HG02798 (cell line): ENCODE measurements at regions not wholly inside any gene's neighbourhood (a gene's known extent, or its start where the extent isn't known, plus 50 kb on each side); places are given as distances from the start of the nearest gene placed in this dataset.

Experiments used
- ATAC-seq: cut with Tn5 transposase; IDR thresholded peaks from one replicate; pipeline ENCODE4 v1.9.1; 2021; ENCODE audit warnings: mild to moderate bottlenecking; ENCODE audit not compliant: unreplicated experiment, poor library complexity

DNA sequence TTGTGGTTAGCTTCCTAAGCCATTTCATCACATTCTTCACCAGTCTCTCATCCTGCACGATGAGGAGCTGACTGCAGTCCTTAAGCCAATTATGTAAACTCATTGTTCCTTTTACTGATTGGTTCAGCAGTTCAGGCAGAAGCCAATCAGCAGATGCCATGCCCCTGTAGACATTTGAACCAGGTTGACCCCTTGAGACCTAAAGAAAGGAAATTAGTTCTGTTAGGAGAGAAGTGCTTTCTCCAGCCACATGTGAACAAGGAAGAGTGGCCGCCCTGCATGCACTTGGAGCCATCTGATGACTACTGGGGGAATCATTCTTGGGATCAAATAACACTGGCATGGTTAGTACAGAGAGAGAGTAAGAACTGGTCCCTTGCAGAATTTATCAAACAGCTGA is 535.2 kb upstream of the ID4 start:
- ATAC-seq = no peak

DNA sequence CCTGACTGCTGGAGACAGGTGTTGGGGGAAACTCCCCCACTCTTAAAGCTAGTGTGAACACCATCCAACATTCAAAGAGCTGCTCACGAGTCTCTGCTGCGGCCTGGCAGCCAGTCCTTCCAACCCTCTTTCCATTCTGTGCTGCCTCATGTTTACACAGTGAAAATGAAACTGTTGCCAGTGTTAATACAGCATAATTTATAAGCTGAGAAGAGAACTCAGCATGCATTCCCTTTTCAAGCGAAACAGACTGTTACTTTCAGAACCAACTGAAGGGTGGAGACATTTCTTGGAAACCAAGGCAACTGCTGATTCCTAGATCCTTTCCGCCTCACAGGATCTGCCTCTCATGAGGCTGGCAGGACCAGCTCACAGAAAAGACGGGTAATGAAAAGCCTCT is 533.8 kb upstream of the ID4 start:
- no peak for ATAC-seq

DNA sequence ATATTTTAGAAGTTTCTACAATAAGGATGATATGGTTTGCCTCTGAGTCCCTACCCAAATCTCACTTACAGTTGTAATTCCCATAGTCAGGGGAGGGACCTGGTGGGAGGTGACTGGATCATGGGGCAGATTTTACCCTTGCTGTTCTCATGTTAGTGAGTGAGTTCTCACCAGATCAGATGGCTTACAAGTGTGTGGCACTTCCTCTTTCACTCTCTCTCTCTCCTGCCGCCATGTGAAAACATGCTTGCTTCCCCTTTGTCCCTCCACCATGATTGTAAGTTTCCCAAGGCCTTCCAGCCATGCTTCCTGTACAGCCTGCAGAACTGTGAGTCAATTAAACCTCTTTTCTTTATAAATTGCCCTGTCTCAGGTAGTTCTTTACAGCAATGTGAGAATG is 527.5 kb upstream of the ID4 start:
- ATAC-seq = no peak

DNA sequence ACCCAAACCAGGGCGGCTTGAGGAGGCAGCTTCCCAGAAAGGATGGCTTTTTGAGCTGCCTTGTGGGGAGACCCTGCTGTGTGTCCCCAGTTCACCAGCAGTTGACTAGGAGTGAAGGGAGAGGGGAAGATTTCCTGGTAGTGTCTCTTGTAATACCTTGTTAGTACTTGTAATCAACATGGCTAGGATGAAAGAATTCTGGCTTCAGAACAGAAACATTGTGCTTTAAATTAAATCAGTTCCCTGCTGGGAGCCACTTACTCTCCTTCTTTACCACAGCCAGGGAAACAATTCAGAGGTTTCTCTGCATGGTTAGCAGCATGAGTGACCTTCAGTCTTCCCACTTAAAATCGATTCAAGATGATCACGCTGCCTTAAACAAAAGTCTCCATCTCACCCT is 525.4 kb upstream of the ID4 start:
- ATAC-seq = no peak

DNA sequence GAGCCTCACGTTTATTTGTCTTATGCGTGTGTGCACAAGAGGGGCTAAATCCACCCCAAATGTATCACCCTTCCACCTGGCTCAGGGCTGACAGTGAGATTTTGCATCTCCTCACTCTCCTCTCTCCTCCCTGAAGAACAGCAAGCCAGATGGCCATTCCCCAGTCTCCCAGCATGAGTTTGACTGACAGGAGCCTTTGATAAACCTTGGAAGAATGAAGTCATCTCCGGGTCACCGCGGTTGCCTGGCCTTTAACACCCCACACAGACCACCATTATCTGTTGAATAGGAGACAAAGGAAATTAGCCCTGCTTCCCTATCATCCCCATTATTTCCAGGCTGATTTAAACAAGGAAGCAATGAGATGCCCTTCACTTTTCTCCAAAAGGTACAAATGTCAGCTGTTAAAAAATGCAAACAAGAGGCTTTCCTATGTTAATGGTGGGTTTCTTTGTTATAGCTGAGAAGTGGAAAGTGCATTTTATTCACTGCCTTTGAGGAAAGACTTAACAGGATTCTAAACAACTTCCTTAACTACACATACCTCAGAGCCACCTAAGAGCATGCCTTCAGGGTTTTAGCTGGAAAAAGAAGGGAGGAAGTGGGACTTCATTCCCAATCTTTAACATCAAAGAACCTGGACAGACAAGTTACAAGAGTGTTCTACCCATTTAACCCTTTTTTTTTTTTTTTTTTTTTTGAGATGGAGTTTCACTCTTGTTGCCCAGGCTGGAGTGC is 524.8 kb upstream of the ID4 start:
- no peak for ATAC-seq

DNA sequence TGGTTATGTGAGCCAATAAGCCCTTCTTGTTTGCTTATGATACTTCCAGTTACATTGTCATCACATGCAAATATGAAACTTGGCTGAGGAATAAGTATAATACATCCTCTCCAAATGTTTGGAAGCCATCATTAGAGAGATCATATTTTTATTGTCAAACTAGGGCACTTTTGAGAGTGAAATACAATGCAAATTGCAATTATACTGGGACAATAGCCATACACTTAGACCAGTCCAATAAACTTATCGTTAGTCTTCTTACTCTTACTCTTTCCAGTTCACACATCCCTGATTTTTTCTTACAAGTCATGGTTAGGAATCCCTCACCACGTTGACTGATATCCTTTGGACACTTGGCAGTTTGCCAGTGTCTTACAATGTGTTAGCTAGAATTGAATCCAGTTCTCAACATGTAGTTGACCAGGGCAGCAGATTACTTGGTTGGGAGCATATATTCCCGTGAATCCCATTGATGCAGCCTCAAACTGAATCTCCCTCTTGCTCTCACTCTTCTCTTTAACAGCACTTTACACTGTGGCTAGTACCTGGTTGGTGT is 519.7 kb upstream of the ID4 start:
- ATAC-seq = no peak

DNA sequence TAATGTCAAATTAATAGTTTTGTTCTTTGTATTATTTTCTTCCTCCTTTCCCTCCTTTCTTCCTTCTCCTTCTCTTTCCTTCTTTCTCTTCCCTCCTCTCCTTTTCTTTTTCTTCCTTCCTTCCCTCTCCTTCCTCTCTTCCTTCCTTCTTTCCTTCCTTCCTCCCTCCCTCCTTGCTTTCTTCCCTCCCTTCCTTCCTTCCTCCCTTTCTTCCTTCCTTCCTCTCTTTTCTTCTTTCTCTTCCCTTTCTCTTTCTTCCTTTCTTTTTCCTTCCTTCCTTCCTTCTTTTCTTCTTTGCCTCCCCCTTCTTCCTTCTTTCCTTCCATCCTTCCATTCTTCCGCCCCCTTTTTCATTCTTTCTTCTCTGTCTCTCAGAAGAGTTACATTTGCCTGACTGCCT is 518.2 kb upstream of the ID4 start:
- no peak for ATAC-seq

DNA sequence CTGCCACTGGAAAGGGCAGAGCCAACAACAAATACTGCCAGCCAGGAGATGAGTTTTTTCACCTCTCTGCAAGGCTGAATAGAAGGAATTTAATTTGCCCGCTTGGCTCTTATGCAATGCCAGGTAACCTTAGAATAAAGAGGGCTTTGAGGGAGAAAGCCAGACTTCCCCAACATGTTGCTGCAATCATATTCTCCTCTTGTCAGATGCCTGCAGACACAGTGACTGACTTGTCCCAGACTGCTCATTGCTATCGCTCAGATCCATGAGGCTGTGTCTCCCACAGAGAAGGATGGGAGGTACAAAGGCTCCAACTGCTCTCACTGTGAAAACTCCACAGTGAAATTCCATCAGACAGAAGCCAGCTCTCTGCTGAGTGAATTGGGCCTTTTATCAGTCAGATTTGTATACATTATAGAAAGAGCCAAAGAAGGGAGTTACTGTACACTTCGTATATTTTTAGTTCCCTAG is 517.0 kb upstream of the ID4 start:
- ATAC-seq = no peak

DNA sequence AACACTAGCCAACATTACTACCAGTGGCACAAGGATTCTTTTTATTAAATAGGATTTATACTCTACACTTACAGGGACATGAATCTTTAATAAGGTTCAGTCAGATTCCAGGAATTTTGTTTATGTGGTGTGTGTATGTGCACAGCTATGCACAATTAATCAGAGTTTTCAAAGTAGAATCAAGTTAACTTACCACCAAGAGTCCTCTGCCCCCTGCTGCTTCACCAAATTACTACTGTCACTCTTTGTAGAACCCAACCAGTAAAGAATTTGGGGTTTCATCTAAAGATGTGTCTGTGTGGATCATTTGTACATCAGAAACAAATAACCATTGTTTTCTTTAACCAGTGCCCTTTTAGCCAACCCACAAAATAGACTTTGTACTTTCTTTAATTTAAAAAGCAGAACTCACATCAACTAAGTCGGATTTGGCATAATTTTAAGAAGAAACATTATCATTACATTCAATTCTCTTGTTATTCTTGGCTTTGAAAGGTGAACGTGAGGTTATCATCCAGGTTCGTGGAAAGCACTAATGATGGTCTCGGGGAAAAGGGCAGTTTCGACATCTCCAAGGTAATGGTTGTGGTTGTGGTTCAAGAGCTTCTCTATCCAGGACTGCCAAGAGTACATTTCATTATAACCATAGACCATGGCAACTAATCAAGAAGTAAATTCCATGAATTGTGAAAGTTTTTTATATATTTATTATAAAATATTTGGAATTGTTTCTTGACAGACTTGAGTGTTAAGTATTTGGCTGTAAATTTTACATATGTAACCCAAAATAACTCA is 514.3 kb upstream of the ID4 start:
- no peak for ATAC-seq

DNA sequence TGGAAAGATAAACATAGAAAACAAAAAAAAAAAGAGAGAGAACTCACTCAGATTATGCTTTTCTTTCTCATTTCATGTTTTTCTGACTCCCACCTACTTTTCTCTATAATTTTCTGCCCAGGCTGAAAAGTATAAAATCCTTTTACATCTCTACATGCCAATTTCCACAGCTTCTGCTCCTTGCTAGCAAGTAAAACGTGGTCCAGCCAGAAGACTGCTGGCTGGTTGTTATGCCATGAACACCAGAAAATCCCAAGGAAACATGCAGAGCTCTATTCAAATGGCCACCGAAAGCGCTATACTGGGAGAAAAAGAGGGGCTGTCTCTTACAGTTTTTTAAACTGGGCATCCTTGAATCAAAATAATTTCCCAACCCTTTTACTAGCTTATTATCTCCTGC is 512.8 kb upstream of the ID4 start:
- ATAC-seq = no peak

DNA sequence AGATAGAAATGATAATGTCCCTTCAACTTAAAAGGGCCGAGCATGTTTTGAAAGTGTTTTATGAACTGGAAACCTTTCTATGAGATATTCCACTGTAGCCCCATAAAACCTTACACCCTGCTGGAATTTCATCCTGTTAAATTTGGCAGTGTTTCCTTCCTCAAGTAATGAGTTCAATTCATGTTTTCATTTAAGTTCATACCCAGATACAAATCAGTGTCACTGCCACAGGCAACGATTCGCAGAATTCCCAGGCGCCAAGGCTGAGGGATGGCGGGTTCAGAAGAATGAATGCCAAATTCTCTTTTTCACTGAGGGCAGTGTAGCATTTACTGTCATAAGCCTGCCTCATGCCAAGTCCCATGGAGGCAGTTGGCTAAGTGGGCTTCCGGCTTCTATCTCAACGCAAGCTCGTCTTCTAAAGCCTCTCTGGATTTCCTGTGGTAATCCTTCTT is 511.8 kb upstream of the ID4 start:
- no peak for ATAC-seq

DNA sequence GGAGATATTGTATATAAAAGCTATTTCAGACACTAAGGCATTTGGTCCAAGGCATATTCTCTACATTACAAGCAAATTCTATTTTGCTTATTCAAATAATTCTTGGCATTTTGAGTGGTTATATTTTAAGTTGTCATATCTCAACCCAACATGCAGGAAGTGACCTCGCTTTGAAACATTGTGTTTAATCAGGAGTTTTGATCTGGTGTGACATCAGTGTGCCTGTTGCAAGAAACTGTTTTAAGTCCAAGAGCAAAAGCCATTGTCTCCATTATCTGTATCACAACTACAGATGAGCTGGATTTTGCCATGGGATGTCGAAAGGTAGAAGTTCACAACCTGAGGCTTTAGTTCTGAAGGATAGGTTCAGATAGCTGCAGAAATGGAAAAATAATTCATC is 509.9 kb upstream of the ID4 start:
- no peak for ATAC-seq

DNA sequence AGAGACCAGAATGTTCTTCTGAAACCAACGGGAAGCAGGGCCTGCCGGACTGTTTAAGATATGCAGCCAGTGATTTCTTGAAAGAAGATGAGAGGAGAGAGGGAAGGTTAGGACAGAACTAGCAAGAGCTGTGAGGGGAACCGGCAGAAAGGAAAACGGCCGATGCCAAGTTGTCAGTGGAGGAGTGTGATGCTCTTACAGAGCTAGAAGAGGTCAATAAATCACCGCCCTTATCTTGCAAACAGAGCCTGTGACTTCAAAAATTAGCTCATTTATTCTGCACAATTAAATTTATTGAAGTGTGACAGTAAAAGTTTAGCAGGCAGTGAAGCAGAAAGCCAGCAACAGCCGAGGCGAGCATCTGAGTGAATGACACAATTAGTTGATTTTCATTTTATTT is 509.5 kb upstream of the ID4 start:
- no peak for ATAC-seq

DNA sequence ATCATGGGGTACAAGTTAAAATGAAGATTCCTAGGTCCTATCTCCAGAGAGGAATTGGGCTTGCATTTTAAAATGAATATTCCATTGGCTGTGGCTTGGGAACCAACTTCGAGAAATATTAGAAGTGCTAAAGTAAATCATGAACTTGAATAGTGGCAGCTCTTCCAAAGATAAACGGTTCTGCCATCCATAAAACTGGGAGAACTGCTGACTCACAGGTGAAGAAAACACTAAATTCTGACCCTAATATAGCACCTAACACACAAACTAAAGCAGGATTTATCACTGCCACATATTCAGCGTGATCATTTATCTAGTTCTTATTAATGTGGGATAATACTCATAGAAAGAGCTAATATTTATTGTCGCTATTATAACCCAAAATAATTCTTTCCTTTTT is 508.1 kb upstream of the ID4 start:
- ATAC-seq = no peak

DNA sequence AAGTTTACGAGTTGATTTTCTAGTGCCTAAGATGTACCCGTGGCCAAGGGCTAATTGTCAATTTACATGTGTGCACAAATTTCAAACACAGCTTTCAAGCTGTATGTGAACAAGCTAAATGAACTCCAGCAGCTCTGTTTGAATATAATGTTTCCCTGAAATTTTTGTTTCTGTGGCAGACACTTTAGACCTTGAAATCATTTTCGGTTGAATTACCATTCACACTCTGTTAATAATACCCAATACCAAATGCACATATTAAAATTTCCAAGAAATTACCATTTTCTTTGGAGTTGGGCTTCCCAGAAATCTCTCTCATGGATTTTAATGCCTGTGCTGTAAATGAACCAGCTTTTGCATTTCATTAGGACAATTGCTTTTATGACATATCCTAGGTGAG is 506.1 kb upstream of the ID4 start:
- no peak for ATAC-seq

DNA sequence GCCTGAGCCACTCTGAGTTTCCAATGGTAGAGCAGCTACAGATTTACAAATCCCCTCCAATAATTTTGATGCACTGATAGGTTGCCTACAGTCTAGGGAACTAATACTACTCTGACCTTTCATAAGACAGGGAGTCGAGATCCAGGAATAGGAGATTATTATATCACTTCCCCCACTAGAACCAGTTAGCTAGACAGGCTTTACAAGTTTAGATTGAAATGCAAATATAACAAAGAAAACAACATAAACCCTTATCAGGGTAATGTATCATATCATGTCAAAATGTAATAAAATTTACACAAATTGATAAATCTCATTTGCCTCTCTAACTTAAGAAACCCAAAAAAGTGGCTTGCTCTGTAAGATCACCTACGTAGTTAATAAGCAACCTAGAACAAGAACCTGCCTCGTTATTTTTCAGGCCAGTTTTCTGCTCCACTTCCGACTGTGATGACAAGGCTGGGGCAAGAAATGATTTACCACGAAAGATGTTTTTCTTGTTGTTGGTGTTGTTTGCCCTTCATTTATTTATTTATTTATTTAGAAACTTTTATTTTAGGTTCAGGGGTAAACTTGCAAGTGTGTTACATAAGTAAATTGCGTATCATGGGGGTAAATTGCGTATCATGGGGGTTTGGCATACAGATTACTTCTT is 504.2 kb upstream of the ID4 start:
- ATAC-seq = no peak

DNA sequence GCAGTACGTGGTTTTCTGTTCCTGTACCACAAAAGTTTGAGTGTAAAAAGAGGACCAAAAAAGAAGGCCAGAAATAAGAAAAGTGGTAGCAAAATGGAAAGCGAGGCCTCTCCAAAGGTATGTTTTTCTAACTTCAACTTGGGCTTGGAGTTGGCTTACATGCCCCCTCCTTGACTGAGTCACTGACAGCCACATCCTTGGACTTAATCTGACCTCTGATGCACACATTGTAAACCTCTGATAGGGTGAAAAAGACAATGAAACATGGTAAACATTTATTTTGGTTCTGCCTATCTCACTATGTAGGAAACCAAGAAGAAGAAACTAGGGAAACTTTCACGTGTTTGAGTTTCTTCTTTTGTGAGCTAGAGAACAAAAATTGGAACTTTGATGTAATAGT is 503.2 kb upstream of the ID4 start:
- no peak for ATAC-seq

DNA sequence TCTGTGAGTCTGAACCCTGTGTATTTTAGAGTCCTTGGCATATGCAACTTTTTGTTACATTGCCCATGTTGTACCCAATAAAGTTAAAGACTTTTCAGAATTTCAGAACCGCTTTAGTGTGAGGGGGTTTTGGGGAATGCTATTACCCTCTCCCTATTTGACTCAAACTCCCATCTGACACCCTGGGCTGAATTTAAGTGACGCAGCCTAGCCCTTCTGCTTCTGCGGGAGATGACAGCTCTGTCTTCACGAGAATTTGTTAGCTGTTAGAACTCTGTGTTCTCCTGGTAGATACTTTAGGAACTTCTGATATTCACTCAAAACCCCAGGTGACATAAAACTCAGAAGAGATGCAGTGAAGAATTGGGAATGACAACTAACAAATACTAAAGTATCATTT is 500.6 kb upstream of the ID4 start:
- ATAC-seq = no peak

DNA sequence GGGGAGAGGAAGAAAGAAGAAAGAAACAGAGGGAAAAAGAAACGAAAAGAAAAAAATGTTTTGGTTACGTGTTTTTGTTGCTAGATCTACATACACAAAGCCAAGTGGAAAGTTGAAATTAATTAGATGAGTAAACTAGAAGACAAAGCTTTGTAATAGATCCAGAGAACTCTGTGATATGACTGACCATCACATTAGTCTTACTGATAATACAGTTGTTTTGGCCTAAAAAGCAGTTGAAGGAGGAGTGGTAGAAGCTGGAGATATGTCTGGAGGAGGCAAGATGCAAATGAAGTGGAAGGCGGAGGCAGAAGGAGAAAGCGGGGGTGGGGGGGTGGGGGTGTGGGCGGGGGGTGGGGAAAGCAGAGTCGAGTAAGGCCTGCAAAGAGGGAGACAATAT is 500.1 kb upstream of the ID4 start:
- no peak for ATAC-seq

DNA sequence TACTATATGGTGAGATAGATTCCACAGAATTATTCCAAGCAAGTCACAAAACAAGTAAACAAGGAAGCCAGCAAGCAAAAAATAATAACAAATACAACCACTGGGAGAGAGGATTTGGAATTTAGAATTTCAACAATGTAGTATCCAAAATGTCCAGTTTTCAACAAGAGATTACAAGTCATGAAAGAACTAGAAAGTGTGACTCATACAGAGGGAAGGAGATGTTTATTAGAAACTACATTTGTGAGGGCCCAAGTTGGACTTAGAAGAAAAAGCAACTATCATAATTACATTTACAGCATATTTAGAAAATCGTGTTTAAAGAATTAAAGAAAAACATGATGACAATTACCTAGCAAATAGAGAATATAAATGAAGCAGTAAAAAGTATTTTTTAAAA is 494.6 kb upstream of the ID4 start:
- ATAC-seq = no peak

DNA sequence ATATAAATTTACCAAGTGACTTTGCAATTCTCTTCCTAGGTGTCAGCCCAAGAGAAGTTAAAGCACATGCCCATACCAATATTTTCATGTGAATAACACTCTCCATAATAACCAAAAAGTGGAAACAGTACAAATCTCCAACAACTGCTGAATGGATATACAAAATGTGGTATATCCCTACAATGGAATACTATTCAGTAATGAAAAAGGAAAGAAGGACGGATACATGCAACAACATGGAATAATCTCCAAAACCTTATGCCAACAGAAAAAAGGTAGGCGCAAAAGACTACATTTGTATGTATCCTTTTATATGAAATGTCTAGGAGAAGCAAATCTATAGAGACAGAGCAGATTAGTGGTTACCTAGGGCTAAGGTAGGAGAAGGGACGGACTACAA is 487.7 kb upstream of the ID4 start:
- ATAC-seq = no peak
